ENCODE measurements at regions not wholly inside any gene's neighbourhood (a gene's known extent, or its start where the extent isn't known, plus 50 kb on each side); places are given as distances from the start of the nearest gene placed in this dataset.

- DNase-seq, result no peak
Observed at GRCh38 chr9:97747201-97747965, 50.2 kb upstream of the XPA start.

GRCh38 chr9:97748525-97748924 lies 51.4 kb upstream of the XPA start:
- no peak for DNase-seq

DNA sequence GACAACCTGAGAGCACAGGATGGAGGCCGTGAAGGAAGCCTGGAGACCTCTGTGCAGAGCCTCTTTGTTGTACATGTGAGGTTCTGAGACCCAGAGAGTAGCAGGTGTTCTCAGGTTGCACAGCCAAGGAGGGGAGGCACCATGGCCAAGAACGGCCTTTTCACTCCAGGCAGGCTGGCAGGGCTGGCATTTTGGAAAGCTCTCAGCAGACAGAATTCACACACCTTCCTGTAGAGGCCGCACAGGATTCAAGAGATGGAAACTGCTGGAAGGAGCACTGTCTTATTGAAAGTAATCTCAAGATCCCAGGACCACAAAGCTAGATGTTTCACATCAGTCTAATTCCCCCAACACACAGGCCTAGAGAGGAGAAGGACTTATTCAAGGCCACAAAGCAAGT lies 52.8 kb upstream of the XPA start:
- no peak for DNase-seq

DNA sequence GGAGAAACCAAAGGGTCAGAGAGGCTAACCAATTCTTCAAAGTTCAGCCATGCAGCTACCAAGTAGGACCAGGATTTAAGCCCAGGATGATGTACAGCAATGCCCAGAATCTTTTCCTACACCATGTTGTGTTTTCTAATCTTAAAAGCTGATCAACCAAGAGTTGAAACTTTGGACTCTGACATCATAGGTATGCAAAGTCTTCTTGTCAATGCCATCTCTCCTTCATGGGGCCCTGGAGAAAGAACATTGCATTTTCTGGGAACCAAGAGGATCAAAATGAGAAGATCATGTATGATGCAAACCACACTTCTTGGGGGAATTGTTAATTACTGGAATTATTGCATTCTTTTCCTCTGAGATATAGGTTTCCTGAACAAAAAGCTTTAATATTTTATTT lies 54.4 kb upstream of the XPA start:
- DNase-seq, result no peak

DNA sequence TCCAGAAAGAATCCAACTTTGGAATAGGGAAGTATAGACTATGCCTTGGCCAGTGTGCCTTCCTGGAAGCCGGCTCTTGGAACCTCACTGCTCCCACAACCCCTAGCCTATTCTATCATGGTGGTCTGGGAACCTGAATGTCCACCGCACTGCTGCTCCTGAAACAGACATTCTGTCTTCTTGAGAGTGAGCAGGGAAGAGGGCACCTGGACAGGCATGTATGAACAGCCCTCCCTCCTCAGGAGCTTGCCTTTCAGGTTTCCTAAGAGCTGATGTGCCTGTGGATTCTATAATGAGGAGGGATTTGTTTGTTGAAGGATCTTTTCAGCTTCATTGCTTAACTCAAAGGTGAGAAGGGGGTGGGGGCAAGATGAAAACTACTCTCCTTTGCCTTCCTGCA lies 55.1 kb upstream of the XPA start:
- DNase-seq, result no peak

DNA sequence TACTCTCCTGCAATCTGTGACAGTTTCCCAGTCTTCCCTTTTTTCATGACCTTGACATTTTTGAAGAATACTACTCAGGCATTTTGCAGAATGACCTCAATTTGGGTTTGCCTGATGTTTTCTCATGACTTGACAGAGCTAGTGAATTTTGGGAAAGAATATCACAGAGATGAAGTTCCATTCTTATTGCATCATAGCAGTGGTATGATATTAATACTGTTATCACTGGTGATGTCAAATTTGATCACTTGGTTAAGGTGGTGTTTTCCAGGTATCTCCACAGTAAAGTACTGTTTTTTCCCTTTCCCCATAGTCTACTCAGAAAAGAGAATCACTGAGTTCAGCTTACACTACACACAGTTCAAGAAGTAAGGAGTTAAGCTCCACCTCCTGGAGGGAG lies 56.2 kb upstream of the XPA start:
- DNase-seq, result no peak

GRCh38 chr9:97753975-97754374 lies 56.8 kb upstream of the XPA start:
- no peak for DNase-seq

DNA sequence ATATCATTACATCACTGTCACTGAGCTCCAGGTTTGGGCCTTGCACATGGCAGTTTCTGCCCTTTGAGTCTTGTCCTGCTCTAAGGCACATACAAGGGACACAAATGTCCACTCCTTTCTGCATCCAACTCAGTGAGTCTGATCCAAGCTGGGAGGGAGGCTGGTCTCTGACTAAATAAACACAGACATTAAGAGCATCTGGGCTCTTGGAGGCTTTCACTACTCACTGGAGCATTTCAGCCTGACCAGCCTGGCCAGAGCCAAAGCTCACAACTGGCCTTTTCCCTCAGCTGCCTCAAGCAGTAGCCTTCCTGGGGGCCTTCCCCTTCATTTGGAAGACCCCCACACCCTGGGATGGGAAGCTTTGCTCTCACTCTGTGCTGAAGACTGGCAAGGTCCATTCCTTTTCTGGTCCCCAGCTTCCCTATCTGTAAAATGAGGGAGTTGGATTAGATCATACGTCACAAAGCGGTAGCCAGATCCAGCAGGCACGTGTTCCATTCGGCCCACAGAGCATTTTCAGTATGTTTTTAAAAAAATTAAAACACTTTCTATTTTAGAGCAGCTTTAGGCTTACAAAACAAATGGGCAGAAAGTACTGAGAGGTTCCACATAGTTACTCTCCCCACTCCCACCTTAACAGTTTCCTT lies 58.6 kb upstream of the XPA start:
- DNase-seq, result no peak

DNA sequence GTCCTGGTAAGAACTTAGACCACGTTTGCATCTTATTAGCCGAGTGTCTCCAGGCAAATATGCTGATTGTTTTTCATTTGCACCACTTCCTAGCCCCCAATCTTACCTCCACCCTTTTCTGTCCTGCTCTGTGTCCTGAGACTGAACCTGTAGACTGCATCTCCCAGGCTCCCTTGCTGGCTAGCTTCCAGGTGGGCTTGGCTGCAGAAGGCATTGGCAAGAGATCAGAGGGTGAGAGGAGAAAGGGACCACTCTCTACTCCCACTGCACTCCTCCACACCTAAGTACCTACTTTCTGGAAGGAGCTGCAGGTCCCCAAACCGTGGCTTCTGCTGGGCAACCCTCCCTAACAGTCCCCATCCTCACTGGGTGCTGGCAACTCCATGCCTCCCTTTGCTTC lies 59.9 kb upstream of the XPA start:
- DNase-seq, result no peak

GRCh38 chr9:97758334-97758916 lies 61.3 kb upstream of the XPA start:
- DNase-seq, result no peak

DNA sequence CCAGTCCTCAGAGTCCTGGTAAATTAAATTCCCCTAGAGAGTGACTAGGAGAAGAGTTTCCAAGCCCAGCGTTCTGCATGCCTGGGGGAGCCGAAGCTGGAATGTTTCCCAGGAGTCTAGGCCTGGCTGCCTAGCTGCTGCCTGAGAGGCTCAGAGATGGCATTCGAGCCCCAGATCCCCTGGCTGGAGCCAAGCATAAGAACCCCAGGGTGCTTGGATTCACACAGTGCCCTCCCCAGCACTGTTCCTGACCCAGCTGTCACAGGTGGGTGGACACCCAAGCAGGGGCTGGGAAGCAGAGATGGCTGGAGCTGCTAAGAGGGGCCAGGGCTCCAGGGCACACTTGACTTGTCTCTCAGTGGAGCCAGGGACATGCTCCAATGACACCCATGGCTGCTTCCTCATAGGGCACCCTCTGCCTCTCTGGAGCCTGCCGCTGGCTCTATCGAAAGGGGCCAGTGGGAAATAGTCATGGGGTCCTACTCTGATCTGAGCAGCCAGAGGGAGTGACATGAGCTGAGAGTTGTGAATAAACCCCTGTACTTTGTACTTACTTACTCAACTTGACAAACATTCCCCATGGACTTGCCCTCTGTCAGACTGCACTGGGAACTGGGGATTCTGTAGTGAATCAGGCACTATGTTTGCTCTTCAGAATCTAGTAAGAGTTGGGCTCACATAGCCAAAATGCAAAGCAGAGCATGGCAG lies 62.6 kb upstream of the XPA start:
- DNase-seq, result no peak

DNA sequence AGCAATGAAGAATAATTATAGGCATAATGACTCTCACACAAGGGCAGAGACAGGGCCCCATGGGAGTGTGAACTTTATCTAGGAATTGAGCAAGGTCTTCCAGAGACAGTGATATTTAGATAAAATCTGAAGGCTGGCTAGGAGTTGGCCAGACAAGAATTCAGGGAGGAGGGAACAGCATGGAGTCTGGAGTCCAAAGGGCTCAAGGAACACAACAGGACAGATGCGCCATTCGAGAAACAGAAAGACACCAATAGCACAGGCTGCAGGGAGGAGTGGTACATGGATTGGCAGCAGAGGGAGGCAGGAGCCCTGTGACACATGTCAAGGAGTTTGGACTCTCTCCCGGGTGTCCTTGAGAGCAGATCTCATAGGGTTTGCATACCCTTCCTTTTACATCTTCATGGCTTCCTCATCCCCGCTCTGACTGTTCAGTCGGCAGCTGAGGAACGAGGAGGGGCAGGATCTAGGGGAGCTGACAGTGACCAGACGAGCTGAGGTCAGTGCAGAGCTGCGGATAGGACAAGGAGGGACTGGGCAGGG lies 64.0 kb upstream of the XPA start:
- DNase-seq, result no peak

DNA sequence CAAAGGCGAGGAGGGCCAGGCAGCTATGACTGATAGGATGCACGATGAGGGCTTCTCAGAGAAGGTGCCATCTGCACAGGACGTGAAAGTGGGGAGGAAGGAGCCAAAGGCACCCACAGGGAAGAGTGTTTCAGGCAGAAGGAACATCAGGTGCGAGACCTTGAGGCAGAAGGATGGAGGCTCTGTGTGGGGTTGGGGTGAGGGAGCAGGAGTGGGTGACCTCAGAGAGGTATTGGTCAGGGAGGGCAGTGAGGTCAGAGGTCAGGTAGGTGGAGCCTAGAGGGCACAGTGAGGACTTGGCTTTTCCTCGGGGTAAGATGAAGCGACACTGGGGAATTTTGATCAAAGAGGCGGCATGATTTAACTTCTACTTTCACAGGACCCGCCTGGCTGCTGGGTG lies 64.7 kb upstream of the XPA start:
- DNase-seq, result no peak

DNA sequence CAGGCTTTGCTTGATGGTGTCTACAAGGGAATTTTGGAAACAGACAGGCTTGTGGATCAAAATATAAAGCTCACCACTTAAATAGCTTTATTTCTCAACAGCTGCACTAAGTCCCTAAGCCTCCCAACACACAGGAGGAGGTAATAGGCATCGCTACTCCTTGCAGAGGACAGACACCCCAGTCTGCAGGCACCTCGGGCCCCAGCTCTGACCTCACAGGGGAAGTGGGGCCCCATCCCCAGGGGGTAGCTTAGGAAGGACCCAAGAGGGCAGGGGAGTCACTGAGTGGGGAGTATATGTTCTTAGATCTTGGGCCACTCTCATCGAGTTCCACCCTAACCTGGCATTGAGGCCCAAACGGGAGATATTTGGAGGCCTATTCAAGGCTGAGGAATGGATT lies 66.7 kb upstream of the XPA start:
- no peak for DNase-seq

DNA sequence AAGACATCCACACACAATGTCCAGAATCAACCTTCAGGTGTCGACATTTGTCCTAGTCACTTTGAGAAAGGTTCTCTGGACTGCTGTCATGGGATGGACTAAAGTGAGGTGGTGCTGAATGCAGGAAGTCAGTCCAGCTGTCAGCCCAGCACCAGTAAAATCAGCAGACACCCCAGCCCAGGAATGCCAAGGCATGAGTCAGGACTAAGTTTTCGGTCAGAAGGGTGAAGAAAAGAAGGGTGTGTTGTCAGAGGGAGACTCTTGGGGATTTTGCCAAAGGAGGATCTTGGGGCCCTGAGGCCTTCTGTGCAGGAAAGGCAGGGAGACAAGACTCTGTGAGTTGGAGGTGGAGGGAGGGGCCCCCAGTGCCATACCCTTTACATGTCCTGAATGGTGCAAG lies 69.0 kb upstream of the XPA start:
- no peak for DNase-seq

GRCh38 chr9:97766610-97767009 lies 69.5 kb upstream of the XPA start:
- DNase-seq, result no peak

GRCh38 chr9:97767891-97768290 lies 70.8 kb upstream of the XPA start:
- no peak for DNase-seq

DNA sequence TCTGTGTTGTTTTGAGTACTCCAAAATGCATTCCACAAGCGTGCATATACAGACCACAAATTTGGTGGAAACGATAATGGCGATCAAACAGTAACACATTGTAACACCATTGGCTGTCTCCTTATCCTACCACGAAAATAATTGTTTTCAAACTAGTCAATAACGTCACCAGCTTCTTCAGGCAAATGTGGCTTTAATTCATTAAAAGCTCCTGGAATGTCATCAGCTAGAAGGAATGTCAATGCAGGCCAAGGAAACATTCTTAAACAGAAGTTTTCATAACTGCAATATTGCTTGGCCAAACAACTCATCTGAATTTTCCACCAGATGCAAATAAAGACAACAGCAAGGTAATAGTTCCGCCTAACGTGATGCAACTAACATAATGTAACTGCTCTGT lies 71.6 kb upstream of the XPA start:
- no peak for DNase-seq

DNA sequence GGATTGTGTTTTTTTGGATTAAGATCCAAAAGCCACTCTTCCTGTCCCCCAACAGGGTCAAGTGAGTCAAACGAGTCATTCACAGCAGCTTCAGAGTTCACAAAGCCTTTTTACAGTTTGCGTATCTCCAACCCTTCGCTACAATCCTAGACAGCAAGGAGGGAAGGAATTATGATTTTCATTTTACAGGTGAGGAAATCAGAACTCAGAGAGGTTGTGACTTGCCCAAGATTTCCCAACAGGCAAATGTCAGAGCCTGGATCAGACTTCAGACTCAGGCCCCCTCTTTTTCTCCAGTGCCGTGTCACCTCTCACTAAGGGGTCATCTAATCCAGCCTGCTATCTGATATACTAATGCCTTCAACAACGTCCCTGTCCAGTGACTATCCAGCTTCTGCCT lies 72.1 kb upstream of the XPA start:
- no peak for DNase-seq

GRCh38 chr9:97770808-97771372 lies 73.8 kb upstream of the XPA start:
- DNase-seq, result no peak

DNA sequence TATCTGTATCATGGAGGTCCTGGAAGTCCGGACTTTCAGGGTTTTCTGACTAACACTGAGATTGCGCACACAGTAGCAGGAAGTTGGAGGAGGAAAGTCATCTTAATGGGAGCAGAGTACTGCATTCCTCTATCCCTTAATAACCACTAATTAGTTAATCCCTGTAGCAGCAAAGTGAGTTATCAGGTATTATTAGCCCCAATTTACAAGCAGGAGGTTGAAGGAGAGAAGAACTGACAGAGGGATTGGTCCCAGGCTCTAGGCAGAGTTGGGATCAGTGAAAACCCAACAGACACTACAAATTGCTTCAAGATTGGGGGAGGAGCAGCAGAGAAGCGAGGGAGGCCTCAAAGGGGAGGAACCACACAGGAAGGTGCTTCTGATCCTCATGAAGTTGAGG lies 74.5 kb upstream of the XPA start:
- no peak for DNase-seq

DNA sequence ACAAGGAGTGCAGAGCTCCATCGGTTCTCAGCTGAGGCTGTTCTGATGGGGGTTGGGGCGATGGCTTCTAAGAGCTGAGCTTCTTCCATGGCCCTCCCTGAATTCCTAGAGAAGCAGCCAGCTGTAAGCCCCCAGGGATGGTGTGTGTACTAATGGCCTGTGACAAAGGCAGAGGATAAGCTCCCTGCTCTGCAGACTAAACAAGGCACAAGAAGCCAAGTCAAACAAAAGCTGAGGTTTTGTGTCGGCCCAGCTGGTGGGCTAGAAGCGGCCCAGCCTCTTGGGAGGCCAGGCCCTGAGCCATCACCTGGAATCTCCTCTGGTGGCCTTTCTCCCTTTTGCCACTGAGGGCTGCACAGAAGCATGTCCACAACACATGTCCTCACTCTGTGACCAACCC lies 75.0 kb upstream of the XPA start:
- no peak for DNase-seq

GRCh38 chr9:97773091-97773490 lies 76.0 kb upstream of the XPA start:
- DNase-seq, result no peak
